ENCODE measurements at regions not wholly inside any gene's neighbourhood (a gene's known extent, or its start where the extent isn't known, plus 50 kb on each side); places are given as distances from the start of the nearest gene placed in this dataset.

DNA sequence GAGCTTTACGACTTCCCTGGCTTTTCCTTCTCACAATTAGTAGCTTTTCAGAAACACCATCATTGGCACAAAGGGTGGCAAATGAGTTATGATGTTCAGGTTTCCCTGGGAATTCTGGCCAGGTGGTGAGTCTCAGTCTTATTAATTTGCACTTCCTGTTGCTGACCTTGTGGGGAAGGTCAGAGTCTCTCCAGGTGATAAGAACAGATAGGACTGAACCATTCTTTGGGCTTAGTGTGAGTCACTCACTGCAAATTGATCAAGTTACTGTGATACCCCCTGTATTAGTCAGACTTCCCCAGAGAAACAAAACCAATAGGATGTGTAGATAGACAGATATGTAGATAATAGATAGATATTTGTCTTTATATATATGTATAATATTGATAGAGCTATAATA is 53.8 kb upstream of the RANBP3L start:
- no peak for TF ChIP-seq RAD21 (IDR thresholded peaks at IDR 0.05; ENCODE audit: low read length)
- no peak for TF ChIP-seq CTCF (conservative IDR thresholded peaks at IDR 0.05; ENCODE audit: low read depth, low read length)
- no peak for TF ChIP-seq CHD1 (IDR thresholded peaks at IDR 0.05; ENCODE audit: low read depth, low read length)
- TF ChIP-seq, protein P1, sequence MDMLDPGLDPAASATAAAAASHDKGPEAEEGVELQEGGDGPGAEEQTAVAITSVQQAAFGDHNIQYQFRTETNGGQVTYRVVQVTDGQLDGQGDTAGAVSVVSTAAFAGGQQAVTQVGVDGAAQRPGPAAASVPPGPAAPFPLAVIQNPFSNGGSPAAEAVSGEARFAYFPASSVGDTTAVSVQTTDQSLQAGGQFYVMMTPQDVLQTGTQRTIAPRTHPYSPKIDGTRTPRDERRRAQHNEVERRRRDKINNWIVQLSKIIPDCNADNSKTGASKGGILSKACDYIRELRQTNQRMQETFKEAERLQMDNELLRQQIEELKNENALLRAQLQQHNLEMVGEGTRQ (IDR thresholded peaks at IDR 0.05; ENCODE audit: low read depth, low read length), result no peak

All from IMR-90 (cell line).